Endothelial cell of umbilical vein (primary cell): ENCODE measurements at regions not wholly inside any gene's neighbourhood (a gene's known extent, or its start where the extent isn't known, plus 50 kb on each side); places are given as distances from the start of the nearest gene placed in this dataset.

Source experiments
- BruUV-seq: library from RNA; stranded (reverse); fragments of 400-500 nt; replicated peaks from 2 replicates; lab custom pipeline; 2021; lab: Mats Ljungman, UMichigan
- CTCF ChIA-PET: fragments of 300-600, 350-600 bp; sonication (Branson Sonifier 250); formaldehyde crosslinking; loops from one replicate; lab custom pipeline; 2021; ENCODE audit warnings: antibody characterized with exemption, inconsistent platforms; lab: Charles Lee
- POLR2A ChIA-PET: fragments of 300-600, 350-600 bp; sonication (Branson Sonifier 250); formaldehyde crosslinking; loops from one replicate; lab custom pipeline; 2021; ENCODE audit warnings: antibody characterized with exemption, inconsistent platforms; lab: Charles Lee
- DNase-seq: peaks from one replicate; pipeline ENCODE4 v3.0.0-alpha.2; 2011; ENCODE audit warnings: low read depth, low spot score
- FAIRE-seq: peaks from 2 replicates; lab custom pipeline; 2011; peaks lifted over from hg19 to GRCh38; lab: Jason Lieb, UNC
- H2AFZ ChIP-seq: 2 replicates; pipeline ENCODE4 v1.6.0; 2012; ENCODE audit warnings: low read depth, low read length, control low read depth, inconsistent platforms
- H3K27ac ChIP-seq: 2 replicates; pipeline ENCODE4 v1.5.1; 2011; ENCODE audit warnings: low read depth, mild to moderate bottlenecking, control low read depth, low read length, moderate library complexity; ENCODE audit not compliant: insufficient read depth
- H3K27me3 ChIP-seq, 2 experiments: 2 replicates each; pipeline versions ENCODE4 v1.6.0 to v1.6.1; 2011; ENCODE audit warnings: low read length in 2 of 2, mixed read lengths in 1 of 2; ENCODE audit not compliant: control insufficient read depth in 2 of 2, insufficient read depth in 2 of 2
- H3K36me3 ChIP-seq, 2 experiments: 2 replicates in 1 of 2; 3 replicates in 1 of 2; pipeline ENCODE4 v1.5.1; 2011; ENCODE audit warnings: low read length in 2 of 2, mild to moderate bottlenecking in 1 of 2, moderate library complexity in 1 of 2; ENCODE audit not compliant: control insufficient read depth in 2 of 2, insufficient read depth in 2 of 2; ENCODE audit errors: extremely low read depth in 1 of 2
- H3K4me1 ChIP-seq: 3 replicates; pipeline ENCODE4 v1.5.1; 2011; ENCODE audit warnings: mild to moderate bottlenecking, low read length; ENCODE audit not compliant: control insufficient read depth, insufficient read depth; ENCODE audit errors: extremely low read depth
- H3K4me2 ChIP-seq: 2 replicates; pipeline ENCODE4 v1.6.1; 2011; ENCODE audit warnings: low read length, control low read depth, mixed read lengths; ENCODE audit not compliant: insufficient read depth
- H3K4me3 ChIP-seq, 3 experiments: fragments of 200-600 bp in 1 of 3; sonication (generic), shearing (Covaris generic) in 1 of 3; replicated peaks in 1 of 3; 2 replicates each; pipeline ENCODE4 v1.5.1; 2011 to 2016; ENCODE audit warnings: control low read depth in 3 of 3, low read length in 3 of 3, mild to moderate bottlenecking in 2 of 3, inconsistent platforms in 1 of 3, low read depth in 1 of 3, moderate library complexity in 1 of 3; ENCODE audit not compliant: insufficient read depth in 1 of 3
- H3K79me2 ChIP-seq: 2 replicates; pipeline ENCODE4 v1.6.0; 2012; ENCODE audit warnings: low read length, inconsistent platforms; ENCODE audit not compliant: control insufficient read depth, insufficient read depth
- H3K9ac ChIP-seq: replicated peaks from 2 replicates; pipeline ENCODE3; 2011; ENCODE audit warnings: low read length, control low read depth; ENCODE audit not compliant: insufficient read depth; ENCODE audit errors: extremely low read depth
- H3K9me1 ChIP-seq: replicated peaks from 3 replicates; pipeline ENCODE4 v1.6.0; 2011; ENCODE audit warnings: mild to moderate bottlenecking, low read length; ENCODE audit not compliant: control insufficient read depth, insufficient read depth; ENCODE audit errors: extremely low read depth
- H3K9me3 ChIP-seq: replicated peaks from 2 replicates; pipeline ENCODE4 v1.5.1; 2012; ENCODE audit warnings: low read length, inconsistent platforms; ENCODE audit not compliant: control insufficient read depth, insufficient read depth
- H4K20me1 ChIP-seq: replicated peaks from 2 replicates; pipeline ENCODE3; 2011; ENCODE audit warnings: mild to moderate bottlenecking, low read length; ENCODE audit not compliant: control insufficient read depth, insufficient read depth; ENCODE audit errors: extremely low read depth
- CTCF ChIP-seq, 2 donors: IDR thresholded peaks; 1 replicate in 1 of 2; 2 replicates in 1 of 2; pipeline ENCODE4 v1.5.1; 2011; ENCODE audit warnings: low read length in 2 of 2, mild to moderate bottlenecking in 2 of 2, moderate library complexity in 2 of 2, control low read depth in 1 of 2, inconsistent platforms in 1 of 2, low read depth in 1 of 2; ENCODE audit not compliant: insufficient read depth in 1 of 2; ENCODE audit errors: extremely low read depth in 1 of 2
- EZH2 ChIP-seq: IDR thresholded peaks from 2 replicates; pipeline ENCODE4 v1.6.1; 2012; ENCODE audit warnings: borderline replicate concordance, low read depth, mild to moderate bottlenecking, moderate library complexity, low read length, inconsistent platforms; ENCODE audit not compliant: severe bottlenecking
- FOS ChIP-seq: IDR thresholded peaks from 2 replicates; pipeline ENCODE4 v1.6.1; 2011; ENCODE audit warnings: mild to moderate bottlenecking, low read length, moderate library complexity, borderline replicate concordance; ENCODE audit not compliant: insufficient read depth
- GATA2 ChIP-seq: IDR thresholded peaks from 2 replicates; pipeline ENCODE4 v1.7.0; 2011; ENCODE audit warnings: low read depth, mild to moderate bottlenecking, moderate library complexity, mixed read lengths, low read length; ENCODE audit not compliant: insufficient read length, insufficient read depth
- JUN ChIP-seq: IDR thresholded peaks from 2 replicates; pipeline ENCODE4 v1.6.1; 2011; ENCODE audit warnings: borderline replicate concordance, low read depth; ENCODE audit not compliant: insufficient read length, insufficient read depth
- MAX ChIP-seq: IDR thresholded peaks from 2 replicates; pipeline ENCODE4 v1.6.1; 2011; ENCODE audit not compliant: insufficient read depth, insufficient read length
- MYC ChIP-seq: IDR thresholded peaks from one replicate; pipeline ENCODE4 v1.6.1; 2011; ENCODE audit warnings: mild to moderate bottlenecking, low read depth, low read length
- POLR2A ChIP-seq: IDR thresholded peaks from 2 replicates; pipeline ENCODE4 v1.6.1; 2012; ENCODE audit warnings: low read depth, mild to moderate bottlenecking, control low read depth, low read length
- POLR2AphosphoS5 ChIP-seq: IDR thresholded peaks from 2 replicates; pipeline ENCODE4 v1.6.1; 2012; ENCODE audit warnings: low read depth, mild to moderate bottlenecking, control low read depth, low read length, moderate library complexity; ENCODE audit not compliant: insufficient read depth
- dilution Hi-C: fragments of 300-500 bp; cut with MboI; formaldehyde crosslinking; loops from one replicate; pipeline ENCODE4 v1.15.0; 2019; ENCODE audit warnings: low sequenced_read_pairs; ENCODE audit not compliant: extremely low pct_ligation_motif_present
- intact Hi-C: fragments of 100-400 bp; cut with micrococcal nuclease; formaldehyde crosslinking; loops from one replicate; pipeline ENCODE4 v1.10.0; 2022

GRCh38 chr2:160735696-160736095 is 242.1 kb upstream of the RBMS1 start:
- Histone ChIP-seq H3K9me3 (no peaks in the 10 kb centered on the region), H4K20me1 (no peaks in the 10 kb centered on the region), H3K27me3 (no peaks in the 10 kb centered on the region), H3K27ac (no peak overlapping the region), H3K4me1 (peaks cover 25% of the 10 kb centered on the region), H3K4me3 (no peak overlapping the region), H3K9me1 (no peaks in the 10 kb centered on the region), H2AFZ (no peak overlapping the region), H3K79me2 (no peaks in the 10 kb centered on the region), H3K4me2 (no peak overlapping the region), H3K9ac (no peak overlapping the region), H3K36me3 (no peaks in the 10 kb centered on the region)
- TF ChIP-seq POLR2A (no peak), EZH2 (no peak), CTCF (IDR thresholded peaks at IDR 0.05; ENCODE audit: extremely low read depth in 1 of 2, insufficient read depth in 1 of 2, low read depth in 1 of 2, low read length in 2 of 2) (no peak), MYC (no peak), FOS (no peak), GATA2 (no peak), JUN (no peak), POLR2AphosphoS5 (no peak), MAX (no peak)
- POLR2A ChIA-PET: no interaction called here
- DNase-seq: no peak
- CTCF ChIA-PET: interaction anchor here (0.9 to 1.2 kb wide), 4 partner anchors 10 to 183 kb away, joined by 3 to 4 read pairs (median 3); no protein-coding TSS in a partner anchor
- intact Hi-C loops: no loop called here
- dilution Hi-C loops: no loop called here
- no peak for FAIRE-seq
- no TSS peak for BruUV-seq
